ENCODE measurements at regions not wholly inside any gene's neighbourhood (a gene's known extent, or its start where the extent isn't known, plus 50 kb on each side); places are given as distances from the start of the nearest gene placed in this dataset.

DNA sequence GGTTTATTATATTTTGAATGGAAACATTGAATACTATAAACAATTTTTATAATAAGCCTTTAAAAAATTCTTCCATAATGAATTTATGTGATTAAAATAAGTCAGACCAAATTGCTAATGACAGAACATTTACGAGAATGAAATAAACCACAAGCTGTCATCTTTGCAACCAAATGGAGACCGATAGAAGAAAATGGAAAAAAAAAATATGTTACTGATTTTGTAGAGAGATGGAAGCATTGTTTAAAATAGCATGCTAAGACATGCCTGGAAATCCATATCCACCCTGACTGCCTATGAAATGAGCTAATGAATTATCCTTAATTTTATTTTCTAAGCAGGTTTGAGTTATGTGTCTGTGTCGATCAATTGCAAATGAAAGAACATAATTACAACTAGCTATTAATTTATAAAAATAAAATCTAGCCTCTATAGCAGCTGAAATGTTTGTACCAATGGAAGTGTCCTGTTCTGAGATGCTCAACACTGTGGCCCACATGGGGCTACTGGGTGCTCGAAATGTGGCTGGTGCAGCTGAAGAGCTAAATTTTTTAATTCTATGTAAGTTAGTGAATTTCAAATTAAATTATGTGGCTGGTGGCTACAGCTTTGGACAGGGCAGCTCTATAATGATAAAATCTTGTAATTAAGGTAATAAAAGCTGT is 832.8 kb downstream of the RNF144A start:
- H3K4me3 Mint-ChIP-seq (ENCODE audit: unreplicated experiment): no peak overlapping the region
- no peak for DNase-seq (ENCODE audit: extremely low spot score, unreplicated experiment)
- no peaks in the 10 kb centered on the region for H3K36me3 Mint-ChIP-seq (ENCODE audit: unreplicated experiment)
- H3K9me3 Mint-ChIP-seq (ENCODE audit: unreplicated experiment): peaks cover 21% of the 10 kb centered on the region
- no peaks in the 10 kb centered on the region for H3K27me3 Mint-ChIP-seq (ENCODE audit: unreplicated experiment)
- no peak overlapping the region for H3K27ac Mint-ChIP-seq (ENCODE audit: unreplicated experiment)
- H3K4me1 Mint-ChIP-seq (ENCODE audit: unreplicated experiment): no peaks in the 10 kb centered on the region
- TF ChIP-seq, protein P1, sequence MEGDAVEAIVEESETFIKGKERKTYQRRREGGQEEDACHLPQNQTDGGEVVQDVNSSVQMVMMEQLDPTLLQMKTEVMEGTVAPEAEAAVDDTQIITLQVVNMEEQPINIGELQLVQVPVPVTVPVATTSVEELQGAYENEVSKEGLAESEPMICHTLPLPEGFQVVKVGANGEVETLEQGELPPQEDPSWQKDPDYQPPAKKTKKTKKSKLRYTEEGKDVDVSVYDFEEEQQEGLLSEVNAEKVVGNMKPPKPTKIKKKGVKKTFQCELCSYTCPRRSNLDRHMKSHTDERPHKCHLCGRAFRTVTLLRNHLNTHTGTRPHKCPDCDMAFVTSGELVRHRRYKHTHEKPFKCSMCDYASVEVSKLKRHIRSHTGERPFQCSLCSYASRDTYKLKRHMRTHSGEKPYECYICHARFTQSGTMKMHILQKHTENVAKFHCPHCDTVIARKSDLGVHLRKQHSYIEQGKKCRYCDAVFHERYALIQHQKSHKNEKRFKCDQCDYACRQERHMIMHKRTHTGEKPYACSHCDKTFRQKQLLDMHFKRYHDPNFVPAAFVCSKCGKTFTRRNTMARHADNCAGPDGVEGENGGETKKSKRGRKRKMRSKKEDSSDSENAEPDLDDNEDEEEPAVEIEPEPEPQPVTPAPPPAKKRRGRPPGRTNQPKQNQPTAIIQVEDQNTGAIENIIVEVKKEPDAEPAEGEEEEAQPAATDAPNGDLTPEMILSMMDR (IDR thresholded peaks at IDR 0.05): no peak

DNA sequence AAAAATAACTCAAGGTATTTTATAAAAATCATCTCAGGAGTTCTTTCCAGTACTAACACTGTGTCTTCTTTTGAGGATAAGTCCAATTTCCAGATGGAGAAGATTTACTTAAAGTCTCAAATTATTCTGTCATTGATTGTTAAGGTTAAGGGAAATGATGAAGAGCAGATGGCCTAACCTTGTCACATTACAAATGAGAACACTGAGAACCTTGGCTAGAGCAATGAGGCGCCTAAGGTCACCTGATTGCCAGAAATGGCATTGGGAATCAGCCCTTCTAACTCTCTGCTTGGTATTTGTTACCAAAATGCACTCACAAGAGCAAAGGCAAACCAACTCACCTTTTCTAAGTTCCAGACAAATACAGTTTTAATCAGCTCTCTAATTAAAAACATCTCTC is 835.1 kb downstream of the RNF144A start:
- H3K9me3 Mint-ChIP-seq (ENCODE audit: unreplicated experiment): peaks cover 21% of the 10 kb centered on the region

DNA sequence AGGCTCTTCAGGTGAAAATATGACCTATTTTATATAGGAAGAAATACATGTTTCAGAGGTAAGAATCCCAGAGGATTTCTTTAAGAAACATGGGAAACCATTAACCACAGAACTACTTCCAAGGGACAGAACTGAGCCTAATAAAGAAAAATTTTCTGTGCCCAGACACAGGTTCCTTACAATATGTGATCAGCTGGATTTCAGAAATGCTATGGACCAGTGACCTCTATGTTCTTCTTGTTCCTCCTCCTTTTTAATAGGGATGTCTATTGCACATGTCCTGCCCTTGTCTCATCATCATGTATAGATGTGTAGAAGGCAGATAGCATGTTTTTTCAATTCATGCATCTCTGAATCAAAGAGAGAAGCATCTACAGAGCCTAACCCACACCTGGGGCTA is 836.6 kb downstream of the RNF144A start:
- Mint-ChIP-seq H3K9me3 (ENCODE audit: unreplicated experiment) (peaks cover 29% of the 10 kb centered on the region), H3K27me3 (ENCODE audit: unreplicated experiment) (no peaks in the 10 kb centered on the region)

More for the DNA sequence above, 835.1 kb downstream of the RNF144A start:
- H3K4me3 Mint-ChIP-seq (ENCODE audit: unreplicated experiment): no peak overlapping the region
- H3K27me3 Mint-ChIP-seq (ENCODE audit: unreplicated experiment): no peaks in the 10 kb centered on the region
- no peaks in the 10 kb centered on the region for H3K36me3 Mint-ChIP-seq (ENCODE audit: unreplicated experiment)
- no peak overlapping the region for H3K27ac Mint-ChIP-seq (ENCODE audit: unreplicated experiment)
- no peaks in the 10 kb centered on the region for H3K4me1 Mint-ChIP-seq (ENCODE audit: unreplicated experiment)
- no peak for DNase-seq (ENCODE audit: extremely low spot score, unreplicated experiment)
- TF ChIP-seq, protein P1 (IDR thresholded peaks at IDR 0.05): no peak

DNA sequence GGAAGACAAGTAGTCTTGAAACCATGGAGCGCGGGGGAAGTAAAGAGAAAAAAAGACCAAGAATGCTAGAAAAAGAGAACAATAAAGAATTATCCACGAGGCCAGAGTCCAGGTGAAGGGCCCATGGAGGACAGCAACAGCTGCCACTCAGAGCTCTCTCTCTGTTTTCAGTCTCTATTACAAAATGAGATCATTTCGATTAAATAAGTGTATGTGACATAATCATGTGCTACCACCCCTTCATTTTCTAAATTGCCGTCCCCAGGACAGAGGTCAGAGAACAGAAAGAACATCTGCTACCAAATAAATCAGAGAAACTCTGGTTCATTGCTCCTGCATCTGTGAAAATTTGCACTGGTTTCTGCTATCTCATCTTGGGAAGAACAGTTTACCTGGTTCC is 838.7 kb downstream of the RNF144A start:
- peaks cover 29% of the 10 kb centered on the region for H3K9me3 Mint-ChIP-seq (ENCODE audit: unreplicated experiment)
- H3K27me3 Mint-ChIP-seq (ENCODE audit: unreplicated experiment): no peaks in the 10 kb centered on the region
- no peaks in the 10 kb centered on the region for H3K4me1 Mint-ChIP-seq (ENCODE audit: unreplicated experiment)
- H3K36me3 Mint-ChIP-seq (ENCODE audit: unreplicated experiment): no peaks in the 10 kb centered on the region
- DNase-seq (ENCODE audit: extremely low spot score, unreplicated experiment): no peak
- H3K4me3 Mint-ChIP-seq (ENCODE audit: unreplicated experiment): no peak overlapping the region
- TF ChIP-seq, protein P1 (IDR thresholded peaks at IDR 0.05): no peak
- no peak overlapping the region for H3K27ac Mint-ChIP-seq (ENCODE audit: unreplicated experiment)

More for the DNA sequence above, 836.6 kb downstream of the RNF144A start:
- Mint-ChIP-seq H3K4me1 (ENCODE audit: unreplicated experiment) (no peaks in the 10 kb centered on the region), H3K36me3 (ENCODE audit: unreplicated experiment) (no peaks in the 10 kb centered on the region), H3K27ac (ENCODE audit: unreplicated experiment) (no peak overlapping the region), H3K4me3 (ENCODE audit: unreplicated experiment) (no peak overlapping the region)
- DNase-seq (ENCODE audit: extremely low spot score, unreplicated experiment): no peak
- TF ChIP-seq, protein P1 (IDR thresholded peaks at IDR 0.05): no peak

DNA sequence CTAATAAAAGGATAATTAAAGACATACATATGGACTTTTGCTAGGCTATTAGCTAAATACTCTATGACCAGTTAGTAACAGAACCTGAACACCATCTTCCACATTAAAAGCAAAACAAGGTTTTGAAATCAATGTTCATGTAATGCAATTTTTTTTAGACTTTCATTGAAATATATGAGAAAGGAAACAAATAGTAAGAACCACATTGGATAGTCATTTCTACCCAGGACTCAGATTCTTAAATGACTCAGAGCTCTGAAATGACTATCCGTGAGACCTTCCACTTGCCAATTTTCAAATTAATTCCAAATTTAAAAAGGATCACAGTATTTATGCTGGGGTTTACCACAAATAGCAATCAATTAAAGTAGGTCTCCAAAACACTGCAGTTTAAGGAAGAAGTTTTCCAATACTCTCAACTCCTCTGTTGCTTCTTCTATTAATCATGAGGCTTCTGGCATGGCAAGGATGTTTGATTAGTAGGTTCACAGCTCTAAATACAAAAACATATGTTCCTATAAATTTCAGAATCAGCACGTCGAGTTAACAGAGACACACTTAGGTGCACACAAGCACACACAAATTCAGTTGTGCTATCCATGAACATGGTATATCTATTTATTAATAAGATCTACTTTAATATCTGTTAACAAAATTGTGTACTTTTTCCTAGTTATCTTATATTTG is 841.0 kb downstream of the RNF144A start:
- DNase-seq (ENCODE audit: extremely low spot score, unreplicated experiment): no peak
- no peak overlapping the region for H3K4me3 Mint-ChIP-seq (ENCODE audit: unreplicated experiment)
- TF ChIP-seq, protein P1 (IDR thresholded peaks at IDR 0.05): no peak
- H3K36me3 Mint-ChIP-seq (ENCODE audit: unreplicated experiment): no peaks in the 10 kb centered on the region
- no peaks in the 10 kb centered on the region for H3K4me1 Mint-ChIP-seq (ENCODE audit: unreplicated experiment)
- no peak overlapping the region for H3K27ac Mint-ChIP-seq (ENCODE audit: unreplicated experiment)
- peaks cover 2% of the 10 kb centered on the region for H3K27me3 Mint-ChIP-seq (ENCODE audit: unreplicated experiment)
- H3K9me3 Mint-ChIP-seq (ENCODE audit: unreplicated experiment): peaks cover 25% of the 10 kb centered on the region
